NCI-H226 (cell line): ENCODE measurements at regions not wholly inside any gene's neighbourhood (a gene's known extent, or its start where the extent isn't known, plus 50 kb on each side); places are given as distances from the start of the nearest gene placed in this dataset.
"Not testable (repeated sequence)": the region's sequence is repeated elsewhere in the genome, so short reads cannot be mapped to it uniquely, and the experiment has no call there.

ENCODE experiments used
- DNase-seq: peaks from one replicate; pipeline ENCODE4 v3.0.0-alpha.2; 2015

DNA sequence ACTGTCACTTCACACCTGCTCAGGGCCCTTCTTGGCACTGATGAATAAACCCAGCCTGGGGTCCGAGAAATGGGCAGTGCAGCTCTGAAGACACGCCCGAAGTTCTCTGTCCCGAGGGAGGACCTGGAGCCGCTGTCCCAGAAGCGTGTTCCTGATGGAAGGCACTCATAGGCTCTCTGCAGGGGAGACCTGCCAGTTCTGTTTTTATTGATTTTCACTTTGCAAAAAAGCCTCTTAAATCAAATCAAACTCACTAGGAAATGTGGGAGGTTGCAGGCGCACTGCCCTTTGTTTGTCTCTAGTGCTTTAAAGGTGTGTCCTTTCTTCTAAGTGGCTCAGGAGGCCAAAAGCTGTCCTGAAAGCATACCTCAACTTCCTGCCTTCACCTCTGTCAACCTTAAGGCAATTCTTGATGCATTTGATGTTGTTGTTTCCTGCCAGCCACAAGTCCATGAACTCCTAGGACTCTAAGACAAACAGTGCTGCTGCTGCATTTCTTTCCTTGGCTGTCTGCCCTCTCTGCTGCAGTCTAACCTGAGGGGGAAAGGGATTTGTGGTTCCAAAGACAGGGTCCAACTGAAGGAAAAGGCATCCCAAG, 663.2 kb downstream of the UQCRFS1 start:
- DNase-seq = no peak

DNA sequence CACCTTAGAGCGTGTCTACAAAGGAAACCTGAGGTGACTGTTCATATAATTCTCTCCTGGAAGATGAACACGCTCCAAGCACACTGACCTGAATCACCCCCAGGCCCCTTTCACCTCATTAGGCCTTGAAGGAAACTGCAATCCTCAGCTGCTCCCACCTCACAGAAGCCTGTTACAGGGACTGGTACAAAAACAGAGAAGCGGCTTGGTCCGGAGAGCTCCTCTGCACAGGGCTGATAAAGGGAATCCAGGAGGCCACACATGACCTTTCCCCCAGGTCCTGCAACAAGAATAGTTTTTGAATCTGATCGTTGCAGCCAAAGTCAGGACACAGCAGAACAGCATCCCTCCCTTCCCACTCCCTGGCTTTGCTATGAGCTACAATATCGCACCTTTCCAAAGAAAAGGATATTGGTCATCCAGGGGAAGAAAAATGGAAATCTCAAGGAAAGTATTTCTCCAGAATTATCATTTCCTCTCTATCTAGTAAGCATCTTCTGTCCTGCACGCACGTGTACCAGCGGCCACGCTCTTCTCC, 666.7 kb downstream of the UQCRFS1 start:
- no peak for DNase-seq

GRCh38 chr19:28545397-28545796, 667.6 kb downstream of the UQCRFS1 start:
- DNase-seq = not testable (repeated sequence)

DNA sequence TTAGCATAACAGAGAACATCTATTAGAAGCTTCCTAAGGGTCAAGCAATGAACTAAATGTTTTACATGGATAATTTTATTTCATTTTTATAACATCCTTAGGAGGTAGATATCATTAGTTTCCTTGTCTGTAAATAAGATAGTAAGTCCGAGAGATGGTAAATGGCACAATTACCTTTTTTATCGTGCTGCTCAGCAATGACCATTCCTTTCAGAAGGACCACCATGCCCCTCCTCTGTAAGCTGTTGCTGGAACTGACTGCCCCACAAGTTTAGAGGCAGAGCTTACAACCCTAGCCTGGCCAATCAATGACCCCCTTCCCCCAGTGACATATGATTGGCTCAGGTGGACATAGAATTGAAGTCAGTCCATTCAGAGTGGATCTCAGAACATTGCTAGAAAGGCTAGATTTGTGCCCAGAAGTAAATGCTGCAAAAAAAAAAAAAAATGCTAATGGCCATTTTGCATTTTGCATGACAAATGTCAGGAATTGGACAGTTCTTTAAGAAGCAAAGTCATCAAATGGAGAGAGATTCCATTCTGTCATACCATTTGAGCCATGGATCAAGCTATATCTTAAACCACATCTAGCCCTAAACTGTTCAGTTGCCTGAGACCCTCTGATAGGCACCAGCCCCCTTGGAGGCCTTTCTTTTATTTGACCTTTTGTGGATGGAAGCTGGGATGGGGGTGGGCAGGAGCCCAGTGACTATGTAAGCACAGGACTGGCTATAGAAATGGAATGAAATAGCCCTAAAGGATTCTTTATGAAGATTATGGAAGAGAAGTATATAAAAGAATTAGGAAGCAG, 668.3 kb downstream of the UQCRFS1 start:
- no peak for DNase-seq

DNA sequence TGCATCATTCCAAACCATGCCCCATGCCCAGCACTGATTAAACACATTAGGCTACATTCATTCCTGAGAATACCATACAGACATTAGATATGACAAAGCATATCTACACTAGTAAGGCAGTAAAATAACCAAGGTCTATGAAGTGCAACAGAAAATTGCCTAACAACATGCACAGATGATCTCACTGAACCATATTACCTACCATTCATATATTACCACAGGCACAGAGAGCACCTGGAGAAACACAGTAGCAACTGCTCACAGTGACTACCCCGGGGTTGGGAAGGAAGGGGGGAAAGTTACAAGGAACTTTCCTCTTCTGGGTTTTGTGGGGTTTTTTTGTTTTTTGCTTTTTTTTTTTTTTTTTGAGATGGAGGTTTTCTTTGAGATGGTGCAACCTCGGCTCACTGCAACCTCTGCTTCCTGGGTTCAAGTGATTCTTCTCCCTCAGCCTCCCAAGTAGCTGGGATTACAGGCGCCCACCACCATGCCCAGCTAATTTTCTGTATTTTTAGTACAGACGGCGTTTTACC, 669.6 kb downstream of the UQCRFS1 start:
- no peak for DNase-seq

GRCh38 chr19:28542394-28543243, 670.3 kb downstream of the UQCRFS1 start:
- no peak for DNase-seq

GRCh38 chr19:28541602-28542393, 671.2 kb downstream of the UQCRFS1 start:
- no peak for DNase-seq

- no peak for DNase-seq
These were observed 671.9 kb downstream of the UQCRFS1 start for GRCh38 chr19:28541029-28541428.

GRCh38 chr19:28540385-28540784, 672.6 kb downstream of the UQCRFS1 start:
- not testable (repeated sequence) for DNase-seq

- no peak for DNase-seq
These were observed 673.2 kb downstream of the UQCRFS1 start for GRCh38 chr19:28539759-28540158.

- DNase-seq = not testable (repeated sequence)
These were observed 674.4 kb downstream of the UQCRFS1 start for GRCh38 chr19:28538579-28538978.

- no peak for DNase-seq
These were observed 675.1 kb downstream of the UQCRFS1 start for GRCh38 chr19:28537896-28538295.

DNA sequence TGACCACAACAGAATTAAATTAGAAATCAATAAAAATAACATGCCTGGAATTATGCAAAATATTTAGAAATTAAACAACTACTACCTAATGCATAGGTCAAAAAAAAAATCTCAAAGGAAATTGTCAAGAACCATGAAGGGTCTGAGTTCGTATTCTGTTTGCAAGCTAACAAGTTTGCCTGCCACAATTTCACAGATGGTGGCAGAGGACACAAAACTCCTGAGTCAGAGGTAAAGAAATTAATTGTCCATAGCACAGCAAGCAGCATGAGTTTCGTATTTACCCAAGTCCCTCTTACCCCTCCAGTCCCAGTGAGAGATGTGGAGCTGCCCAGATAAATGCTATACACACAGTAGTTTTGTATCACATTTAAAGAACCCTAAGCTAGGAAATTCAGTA, 675.9 kb downstream of the UQCRFS1 start:
- DNase-seq = no peak

- DNase-seq = no peak
These were observed 677.6 kb downstream of the UQCRFS1 start for GRCh38 chr19:28535352-28535775.

GRCh38 chr19:28534766-28535351, 678.1 kb downstream of the UQCRFS1 start:
- no peak for DNase-seq

- DNase-seq = no peak
These were observed 680.1 kb downstream of the UQCRFS1 start for GRCh38 chr19:28532765-28533341.

DNA sequence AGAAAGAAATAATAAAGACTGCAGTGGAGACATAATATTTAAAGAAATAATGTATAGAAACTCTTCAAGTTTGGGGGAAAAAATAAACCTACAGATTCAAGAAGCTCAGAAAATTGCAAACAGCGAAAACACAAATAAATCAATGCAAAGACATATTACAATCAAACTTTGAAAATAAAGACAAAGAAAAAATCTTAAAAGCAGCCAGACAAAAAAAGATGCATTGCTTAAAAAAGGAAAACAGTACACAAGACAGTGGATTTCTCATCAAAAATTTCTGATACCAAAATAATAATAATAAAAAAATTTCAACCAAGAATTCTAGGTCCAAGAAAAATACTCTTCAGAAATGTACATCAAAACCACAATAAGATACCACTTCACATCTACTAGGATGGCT, 681.0 kb downstream of the UQCRFS1 start:
- DNase-seq = no peak

DNA sequence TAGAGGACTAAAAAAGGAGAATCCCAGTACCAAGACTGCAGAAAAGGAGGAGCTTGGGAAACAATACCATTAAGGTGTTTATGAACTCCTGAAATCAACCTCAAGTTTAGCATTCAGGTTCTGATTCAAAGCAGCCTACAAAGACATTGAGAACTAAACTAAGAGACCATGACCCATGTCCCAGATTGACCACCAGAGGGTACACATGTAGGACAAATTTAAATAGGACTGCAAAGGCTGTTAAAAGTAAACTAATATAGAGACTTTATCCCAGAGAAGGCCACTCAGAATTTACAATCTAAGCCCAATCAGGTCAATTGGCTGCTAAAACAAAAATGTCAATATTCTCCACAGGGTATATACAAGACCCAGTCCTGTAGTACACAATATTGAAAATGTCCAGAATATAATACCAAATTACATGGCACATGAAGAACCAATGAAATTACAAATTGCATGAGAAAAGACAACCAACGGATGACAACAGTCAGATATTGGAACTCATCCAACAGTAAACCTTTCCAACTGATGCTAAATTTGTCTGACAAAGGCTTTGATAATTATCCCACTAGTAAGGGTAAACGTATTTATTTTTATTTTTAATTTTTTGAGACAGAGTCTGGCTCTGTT, 682.4 kb downstream of the UQCRFS1 start:
- no peak for DNase-seq

DNA sequence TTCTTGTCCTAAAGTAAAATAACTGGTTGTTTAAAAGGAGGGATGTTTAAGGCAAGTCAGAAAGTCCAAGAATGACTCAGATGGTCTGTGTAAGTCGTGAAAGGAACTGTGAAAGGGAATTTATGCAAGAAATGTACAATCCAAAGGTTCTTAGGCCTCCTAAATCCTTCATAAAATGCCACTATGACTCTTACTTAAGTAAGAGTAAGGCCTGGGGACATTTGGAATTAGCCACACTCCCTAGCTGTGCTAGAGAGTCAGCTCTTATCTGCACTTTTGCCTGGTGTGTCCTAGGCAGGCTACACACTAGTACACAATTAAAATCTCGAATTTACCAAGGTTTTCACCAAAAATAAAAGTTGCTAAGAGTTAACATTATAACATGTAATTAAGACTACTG, 686.9 kb downstream of the UQCRFS1 start:
- no peak for DNase-seq

GRCh38 chr19:28523619-28524018, 689.3 kb downstream of the UQCRFS1 start:
- no peak for DNase-seq

DNA sequence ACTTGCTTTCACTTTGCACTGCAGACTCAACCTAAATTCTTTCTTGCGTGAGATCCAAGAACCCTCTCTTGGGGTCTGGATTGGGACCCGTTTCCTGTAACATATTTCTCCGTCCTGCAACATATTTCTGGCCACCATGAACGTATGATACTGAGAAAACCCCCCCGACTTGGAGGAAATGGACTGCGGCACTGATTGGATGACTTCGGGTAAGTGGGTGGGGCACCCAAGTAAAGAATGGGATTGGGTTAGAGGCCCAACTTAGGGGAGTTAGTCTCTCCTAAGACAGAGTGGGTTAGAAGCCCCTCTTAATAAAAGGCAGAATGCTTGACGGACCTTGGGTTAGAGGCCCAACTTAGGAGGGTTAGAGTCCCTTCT, 690.4 kb downstream of the UQCRFS1 start:
- DNase-seq = no peak
